WTC11 (cell line): ENCODE measurements at regions not wholly inside any gene's neighbourhood (a gene's known extent, or its start where the extent isn't known, plus 50 kb on each side); places are given as distances from the start of the nearest gene placed in this dataset.

Source experiments
- ATAC-seq: fragments of 200-7000 bp; cut with Tn5 transposase; 2 replicates; pipeline ENCODE4 v1.10.0; 2021; ENCODE audit warnings: mild to moderate bottlenecking, moderate library complexity
- CTCF ChIA-PET: fragments of 300-600 bp; sonication (Branson Sonifier 250); formaldehyde crosslinking; loops from one replicate; lab custom pipeline; 2021; ENCODE audit warnings: antibody characterized with exemption; lab: Charles Lee
- POLR2A ChIA-PET: fragments of 350-600 bp; sonication (Branson Sonifier 250); formaldehyde crosslinking; loops from one replicate; lab custom pipeline; 2021; ENCODE audit warnings: antibody characterized with exemption; lab: Charles Lee
- DNase-seq: peaks from one replicate; pipeline ENCODE4 v3.0.0; 2021; ENCODE audit warnings: low spot score
- H3K27ac Mint-ChIP-seq: 2 replicates; pipeline ENCODE4 v1.8.0; 2021; ENCODE audit warnings: mixed read lengths
- H3K27me3 Mint-ChIP-seq: 2 replicates; pipeline ENCODE4 v1.8.0; 2021; ENCODE audit warnings: low read depth, mild to moderate bottlenecking, moderate library complexity, mixed read lengths
- H3K36me3 Mint-ChIP-seq: 2 replicates; pipeline ENCODE4 v1.8.0; 2021; ENCODE audit warnings: mixed read lengths
- H3K4me1 Mint-ChIP-seq: 2 replicates; pipeline ENCODE4 v1.8.0; 2022; ENCODE audit warnings: mixed read lengths
- H3K4me3 Mint-ChIP-seq: 2 replicates; pipeline ENCODE4 v1.8.0; 2021; ENCODE audit warnings: mild to moderate bottlenecking, moderate library complexity, mixed read lengths
- H3K9me3 Mint-ChIP-seq: 2 replicates; pipeline ENCODE4 v1.8.0; 2021; ENCODE audit warnings: mixed read lengths
- ARID4B ChIP-seq: sonication (generic); formaldehyde crosslinking; IDR thresholded peaks from 2 replicates; pipeline ENCODE4 v1.8.0; 2023; ENCODE audit warnings: missing genetic modification reagents, mild to moderate bottlenecking, borderline replicate concordance
- CTCF ChIP-seq: fragments of 200-600 bp; IDR thresholded peaks from 2 replicates; pipeline ENCODE4 v1.8.0; 2022; ENCODE audit warnings: antibody characterized with exemption
- E2F5 ChIP-seq: sonication (generic); formaldehyde crosslinking; IDR thresholded peaks from 2 replicates; pipeline ENCODE4 v1.8.1; 2022; ENCODE audit warnings: mild to moderate bottlenecking, moderate library complexity, missing genetic modification reagents
- ERG ChIP-seq: fragments of 250-450 bp; sonication (Bioruptor Pico); IDR thresholded peaks from 2 replicates; pipeline ENCODE4 v1.8.0; 2021; ENCODE audit warnings: mild to moderate bottlenecking
- ETV6 ChIP-seq: sonication (generic); formaldehyde crosslinking; IDR thresholded peaks from 2 replicates; pipeline ENCODE4 v1.8.1; 2022; ENCODE audit warnings: mild to moderate bottlenecking, missing genetic modification reagents
- NR3C1 ChIP-seq: sonication (generic); formaldehyde crosslinking; conservative IDR thresholded peaks from 2 replicates; pipeline ENCODE4 v1.8.1; 2023; ENCODE audit warnings: low read depth, mild to moderate bottlenecking, missing genetic modification reagents
- PREB ChIP-seq: sonication (generic); formaldehyde crosslinking; IDR thresholded peaks from 2 replicates; pipeline ENCODE4 v1.8.1; 2022; ENCODE audit warnings: mild to moderate bottlenecking, missing genetic modification reagents, moderate library complexity, borderline replicate concordance
- RORB ChIP-seq: fragments of 250-450 bp; sonication (Bioruptor Pico); IDR thresholded peaks from 2 replicates; pipeline ENCODE4 v1.9.0; 2021; ENCODE audit warnings: mild to moderate bottlenecking
- TP53 ChIP-seq: sonication (generic); formaldehyde crosslinking; IDR thresholded peaks from 2 replicates; pipeline ENCODE4 v1.8.1; 2023; ENCODE audit warnings: mild to moderate bottlenecking, missing genetic modification reagents
- USF1 ChIP-seq: sonication (generic); formaldehyde crosslinking; IDR thresholded peaks from 2 replicates; pipeline ENCODE4 v1.8.0; 2022; ENCODE audit warnings: mild to moderate bottlenecking, missing genetic modification reagents
- ZNF281 ChIP-seq: sonication (generic); formaldehyde crosslinking; IDR thresholded peaks from 2 replicates; pipeline ENCODE4 v1.8.0; 2023; ENCODE audit warnings: mild to moderate bottlenecking, missing genetic modification reagents
- ZNF416 ChIP-seq: fragments of 250-450 bp; sonication (Bioruptor Pico); IDR thresholded peaks from 2 replicates; pipeline ENCODE4 v1.9.0; 2021; ENCODE audit warnings: mild to moderate bottlenecking, inconsistent platforms

GRCh38 chr2:17146358-17146757, 371.9 kb downstream of the RAD51AP2 start:
- peak; percentile 52 for ATAC-seq

GRCh38 chr2:17136877-17137276, 381.4 kb downstream of the RAD51AP2 start:
- Mint-ChIP-seq H3K27me3 (no peaks in the 10 kb centered on the region), H3K4me3 (no peak overlapping the region), H3K4me1 (peaks cover 11% of the 10 kb centered on the region), H3K36me3 (no peaks in the 10 kb centered on the region), H3K27ac (no peak overlapping the region), H3K9me3 (no peaks in the 10 kb centered on the region)
- TF ChIP-seq USF1 (CRISPR knock-in tag): no peak
- TF ChIP-seq ARID4B (CRISPR knock-in tag): no peak
- TF ChIP-seq TP53: no peak
- no peak for TF ChIP-seq RORB (CRISPR knock-in tag)
- TF ChIP-seq ZNF281 (CRISPR knock-in tag): no peak
- TF ChIP-seq CTCF: no peak
- no peak for TF ChIP-seq ERG (CRISPR knock-in tag)
- ChIA-PET POLR2A (no interaction called here), CTCF (no interaction called here)
- ATAC-seq (no peak), DNase-seq (no peak)

More at GRCh38 chr2:17146358-17146757, 371.9 kb downstream of the RAD51AP2 start:
- TF ChIP-seq E2F5 (CRISPR knock-in tag) (no peak), PREB (CRISPR knock-in tag) (no peak), NR3C1 (CRISPR knock-in tag) (no peak), ETV6 (CRISPR knock-in tag) (no peak), ZNF416 (CRISPR knock-in tag) (no peak)
- ChIA-PET POLR2A (no interaction called here), CTCF (interaction anchor here (1.4 to 1.5 kb wide), 2 partner anchors 163 to 373 kb away, joined by 3 to 5 read pairs; no protein-coding TSS in a partner anchor)
- H3K27me3 Mint-ChIP-seq: no peaks in the 10 kb centered on the region
- no peak overlapping the region; the same call in 1 of the 2 replicates for H3K4me3 Mint-ChIP-seq
- no peaks in the 10 kb centered on the region for H3K9me3 Mint-ChIP-seq
- peaks cover 37% of the 10 kb centered on the region for H3K4me1 Mint-ChIP-seq
- no peaks in the 10 kb centered on the region for H3K36me3 Mint-ChIP-seq
- H3K27ac Mint-ChIP-seq: no peak overlapping the region
- no peak for DNase-seq
